HCT116 (cell line): ENCODE measurements at regions not wholly inside any gene's neighbourhood (a gene's known extent, or its start where the extent isn't known, plus 50 kb on each side); places are given as distances from the start of the nearest gene placed in this dataset.
"Not testable (repeated sequence)": the region's sequence is repeated elsewhere in the genome, so short reads cannot be mapped to it uniquely, and the experiment has no call there.

Experiments used
- ATAC-seq: fragments of 200-7000 bp; cut with Tn5 transposase; 2 replicates; pipeline ENCODE4 v1.9.1; 2020; ENCODE audit warnings: mild to moderate bottlenecking, moderate library complexity
- BruUV-seq: library from RNA; stranded (reverse); fragments of 400-500 nt; replicated peaks from 2 replicates; lab custom pipeline; 2021; lab: Mats Ljungman, UMichigan
- CTCF ChIA-PET: fragments of 300-600 bp; sonication (Branson Sonifier 250); formaldehyde crosslinking; loops from one replicate; lab custom pipeline; 2021; ENCODE audit warnings: antibody characterized with exemption; lab: Charles Lee
- POLR2A ChIA-PET: fragments of 300-600, 350-600 bp; sonication (Branson Sonifier 250); formaldehyde crosslinking; loops from one replicate; lab custom pipeline; 2021; ENCODE audit warnings: antibody characterized with exemption; lab: Charles Lee
- RAD21 ChIA-PET, 2 experiments: fragments of 300-600 bp; sonication (Branson Sonifier 250); formaldehyde crosslinking; loops; one replicate each; lab custom pipeline; 2023; ENCODE audit warnings: low total read pairs in 2 of 2; ENCODE audit not compliant: uncharacterized antibody in 2 of 2, unreplicated experiment in 2 of 2, low non-redundant PET in 1 of 2; lab: Charles Lee
- DNase-seq: peaks from one replicate; pipeline ENCODE4 v3.0.0-alpha.2; 2010; ENCODE audit warnings: low read depth, low spot score
- H2AFZ ChIP-seq: fragments of 200-600 bp; shearing (Covaris generic), sonication (generic); 2 replicates; pipeline ENCODE4 v1.6.1; 2017; ENCODE audit warnings: low read depth, mixed run types, mixed read lengths, antibody characterized with exemption, low read length; ENCODE audit not compliant: poor library complexity, severe bottlenecking
- H3K27ac ChIP-seq: 2 replicates; pipeline ENCODE4 v1.5.1; 2012; ENCODE audit warnings: low read depth, low read length
- H3K27me3 ChIP-seq: fragments of 200-600 bp; sonication (generic); 2 replicates; pipeline ENCODE4 v1.6.1; 2016; ENCODE audit warnings: mixed run types, low read length, mixed read lengths; ENCODE audit not compliant: insufficient read depth
- H3K36me3 ChIP-seq, 2 experiments: fragments of 200-500 bp in 1 of 2; fragments of 200-600 bp in 1 of 2; sonication (Bioruptor generic) in 1 of 2; sonication (generic) in 1 of 2; 2 replicates each; pipeline versions ENCODE4 v1.5.1 to v1.6.1; 2014 to 2016; ENCODE audit warnings: low read length in 2 of 2, inconsistent platforms in 1 of 2, mixed read lengths in 1 of 2, mixed run types in 1 of 2; ENCODE audit not compliant: insufficient read depth in 2 of 2, control insufficient read depth in 1 of 2
- H3K4me1 ChIP-seq, 2 experiments: fragments of 200-600 bp in 1 of 2; sonication (generic) in 1 of 2; 2 replicates each; pipeline versions ENCODE4 v1.5.1 to v1.6.1; 2012 to 2017; ENCODE audit warnings: low read length in 2 of 2, inconsistent platforms in 1 of 2, mild to moderate bottlenecking in 1 of 2, mixed read lengths in 1 of 2, mixed run types in 1 of 2, moderate library complexity in 1 of 2; ENCODE audit not compliant: insufficient read depth in 2 of 2, control insufficient read depth in 1 of 2
- H3K4me2 ChIP-seq: fragments of 200-600 bp; sonication (generic); 2 replicates; pipeline ENCODE4 v1.6.1; 2017; ENCODE audit warnings: mixed run types, low read length, mixed read lengths
- H3K4me3 ChIP-seq, 2 experiments: fragments of 200-600 bp in 1 of 2; sonication (generic) in 1 of 2; replicated peaks in 1 of 2; 2 replicates each; pipeline ENCODE4 v1.5.1; 2011 to 2016; ENCODE audit warnings: low read length in 2 of 2, control low read depth in 1 of 2, low read depth in 1 of 2, mild to moderate bottlenecking in 1 of 2, mixed read lengths in 1 of 2, mixed run types in 1 of 2
- H3K79me2 ChIP-seq: fragments of 200-600 bp; sonication (generic); 2 replicates; pipeline ENCODE4 v1.6.1; 2017; ENCODE audit warnings: mild to moderate bottlenecking, mixed run types, low read length, moderate library complexity, mixed read lengths; ENCODE audit not compliant: insufficient read depth
- H3K9ac ChIP-seq: fragments of 200-600 bp; sonication (generic); 2 replicates; pipeline ENCODE4 v1.6.1; 2016; ENCODE audit warnings: low read length, mixed read lengths
- H3K9me2 ChIP-seq: fragments of 200-600 bp; sonication (generic), shearing (Covaris generic); 2 replicates; pipeline ENCODE4 v1.6.1; 2017; ENCODE audit warnings: mixed run types, mild to moderate bottlenecking, moderate library complexity; ENCODE audit not compliant: insufficient read depth
- H3K9me3 ChIP-seq, 2 experiments: fragments of 200-500 bp in 1 of 2; fragments of 200-600 bp in 1 of 2; sonication (Bioruptor generic) in 1 of 2; sonication (generic) in 1 of 2; 2 replicates each; pipeline ENCODE4 v1.6.1; 2014 to 2017; ENCODE audit warnings: low read length in 2 of 2, mixed read lengths in 2 of 2, inconsistent platforms in 1 of 2, low read depth in 1 of 2, mild to moderate bottlenecking in 1 of 2, mixed run types in 1 of 2, moderate library complexity in 1 of 2; ENCODE audit not compliant: control insufficient read depth in 1 of 2, insufficient read depth in 1 of 2
- H4K20me1 ChIP-seq: fragments of 200-600 bp; sonication (generic), shearing (Covaris generic); 2 replicates; pipeline ENCODE4 v1.6.1; 2017; ENCODE audit warnings: mixed run types, mild to moderate bottlenecking, moderate library complexity; ENCODE audit not compliant: insufficient read depth
- JUND ChIP-seq: IDR thresholded peaks from 2 replicates; pipeline ENCODE4 v1.6.1; 2012
- intact Hi-C: fragments of 100-400 bp; cut with micrococcal nuclease; formaldehyde crosslinking; loops from 2 replicates; pipeline ENCODE4 v1.10.0; 2022
- TF ChIP-seq, protein P1 (sequence below), 3 experiments: fragments of 200-600 bp in 1 of 3; sonication (generic) in 1 of 3; IDR thresholded peaks in 2 of 3; conservative IDR thresholded peaks in 1 of 3; 2 replicates each; pipeline ENCODE4 v1.5.1; 2012 to 2017; ENCODE audit warnings: low read depth in 2 of 3, low read length in 2 of 3, antibody characterized with exemption in 1 of 3, borderline replicate concordance in 1 of 3, control low read depth in 1 of 3, mild to moderate bottlenecking in 1 of 3, mixed read lengths in 1 of 3, mixed run types in 1 of 3, moderate library complexity in 1 of 3; ENCODE audit not compliant: insufficient read depth in 1 of 3

- H3K4me2 ChIP-seq: no peak overlapping the region
- H3K36me3 ChIP-seq: no peaks in the 10 kb centered on the region
- H3K9me3 ChIP-seq: no peaks in the 10 kb centered on the region
- no peaks in the 10 kb centered on the region for H4K20me1 ChIP-seq
- ChIA-PET RAD21 (no interaction called here), CTCF (no interaction called here), POLR2A (no interaction called here)
- intact Hi-C loops: no loop called here
- ATAC-seq (no peak), DNase-seq (no peak)
- TF ChIP-seq, protein P1, sequence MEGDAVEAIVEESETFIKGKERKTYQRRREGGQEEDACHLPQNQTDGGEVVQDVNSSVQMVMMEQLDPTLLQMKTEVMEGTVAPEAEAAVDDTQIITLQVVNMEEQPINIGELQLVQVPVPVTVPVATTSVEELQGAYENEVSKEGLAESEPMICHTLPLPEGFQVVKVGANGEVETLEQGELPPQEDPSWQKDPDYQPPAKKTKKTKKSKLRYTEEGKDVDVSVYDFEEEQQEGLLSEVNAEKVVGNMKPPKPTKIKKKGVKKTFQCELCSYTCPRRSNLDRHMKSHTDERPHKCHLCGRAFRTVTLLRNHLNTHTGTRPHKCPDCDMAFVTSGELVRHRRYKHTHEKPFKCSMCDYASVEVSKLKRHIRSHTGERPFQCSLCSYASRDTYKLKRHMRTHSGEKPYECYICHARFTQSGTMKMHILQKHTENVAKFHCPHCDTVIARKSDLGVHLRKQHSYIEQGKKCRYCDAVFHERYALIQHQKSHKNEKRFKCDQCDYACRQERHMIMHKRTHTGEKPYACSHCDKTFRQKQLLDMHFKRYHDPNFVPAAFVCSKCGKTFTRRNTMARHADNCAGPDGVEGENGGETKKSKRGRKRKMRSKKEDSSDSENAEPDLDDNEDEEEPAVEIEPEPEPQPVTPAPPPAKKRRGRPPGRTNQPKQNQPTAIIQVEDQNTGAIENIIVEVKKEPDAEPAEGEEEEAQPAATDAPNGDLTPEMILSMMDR (IDR thresholded peaks at IDR 0.05 in 2 of 3, conservative IDR thresholded peaks at IDR 0.05 in 1 of 3; ENCODE audit: borderline replicate concordance in 1 of 3, insufficient read depth in 1 of 3, low read depth in 2 of 3, low read length in 2 of 3): no peak
- no peak for TF ChIP-seq JUND
- no peaks in the 10 kb centered on the region for H3K27me3 ChIP-seq
- no peak overlapping the region for H3K4me3 ChIP-seq
- H3K9me2 ChIP-seq: no peaks in the 10 kb centered on the region
- no peak overlapping the region for H3K9ac ChIP-seq
- no TSS peak for BruUV-seq
- H2AFZ ChIP-seq: no peak overlapping the region
- no peak overlapping the region for H3K27ac ChIP-seq
- no peaks in the 10 kb centered on the region for H3K79me2 ChIP-seq
- H3K4me1 ChIP-seq: no peaks in the 10 kb centered on the region
These were observed 261.4 kb upstream of the MME start for GRCh38 chr3:154818676-154819255.

DNA sequence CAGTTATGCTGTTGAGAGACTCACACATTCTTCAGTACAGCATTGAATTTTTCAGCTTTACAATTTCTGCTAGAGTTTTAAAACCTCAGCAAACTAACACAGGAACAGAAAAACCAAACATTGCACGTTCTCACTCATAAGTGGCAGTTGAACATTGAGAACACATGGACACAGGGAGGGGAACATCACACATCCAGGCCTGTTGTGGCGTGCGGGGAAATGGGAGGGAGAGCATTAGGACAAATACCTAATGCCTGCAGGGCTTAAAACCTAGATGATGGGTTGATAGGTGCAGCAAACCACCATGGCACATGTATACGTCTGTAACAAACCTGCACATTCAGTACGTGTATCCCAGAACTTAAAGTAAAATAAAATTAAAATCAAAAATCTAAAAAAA is 270.1 kb upstream of the MME start:
- H3K27ac ChIP-seq, ATAC-seq, H3K9me2 ChIP-seq, H3K27me3 ChIP-seq, H3K9ac ChIP-seq, RAD21 ChIA-PET, H2AFZ ChIP-seq, POLR2A ChIA-PET, intact Hi-C loops, H3K4me3 ChIP-seq, BruUV-seq, H3K4me1 ChIP-seq, H3K36me3 ChIP-seq, H3K4me2 ChIP-seq, H3K9me3 ChIP-seq, H3K79me2 ChIP-seq, H4K20me1 ChIP-seq, CTCF ChIA-PET, DNase-seq: not testable (repeated sequence)
